H1 (cell line): ENCODE measurements at regions not wholly inside any gene's neighbourhood (a gene's known extent, or its start where the extent isn't known, plus 50 kb on each side); places are given as distances from the start of the nearest gene placed in this dataset.

Experiments used
- CTCF ChIA-PET: fragments of 300-600 bp; sonication (Branson Sonifier 250); formaldehyde crosslinking; loops from one replicate; lab custom pipeline; 2021; ENCODE audit not compliant: partially characterized antibody; lab: Charles Lee
- POLR2A ChIA-PET: fragments of 300-600 bp; sonication (Branson Sonifier 250); formaldehyde crosslinking; loops from one replicate; lab custom pipeline; 2021; ENCODE audit warnings: inconsistent platforms; ENCODE audit not compliant: partially characterized antibody; lab: Charles Lee
- DNase-seq, 2 experiments: peaks; one replicate each; pipeline versions ENCODE4 v3.0.0 to v3.0.0-alpha.2; 2010 to 2022; ENCODE audit warnings: low spot score in 2 of 2, low read depth in 1 of 2, mixed read lengths in 1 of 2
- FAIRE-seq: peaks from 2 replicates; lab custom pipeline; 2011; peaks lifted over from hg19 to GRCh38; lab: Jason Lieb, UNC
- H2AFZ ChIP-seq: 2 replicates; pipeline ENCODE4 v1.8.1; 2012; ENCODE audit warnings: low read length, inconsistent platforms
- H2AK5ac ChIP-seq: 2 replicates; pipeline ENCODE4 v1.6.1; 2013; ENCODE audit warnings: low read depth, low read length
- H2BK120ac ChIP-seq: replicated peaks from 2 replicates; pipeline ENCODE3; 2013; ENCODE audit warnings: low read depth, low read length, inconsistent platforms
- H2BK12ac ChIP-seq: 2 replicates; pipeline ENCODE4 v1.6.1; 2013; ENCODE audit warnings: low read depth, low read length
- H2BK15ac ChIP-seq: 2 replicates; pipeline ENCODE4 v1.6.1; 2013; ENCODE audit warnings: low read length
- H2BK20ac ChIP-seq: 2 replicates; pipeline ENCODE4 v1.6.1; 2013; ENCODE audit warnings: low read length
- H2BK5ac ChIP-seq: 2 replicates; pipeline ENCODE4 v1.6.1; 2013; ENCODE audit warnings: low read depth, low read length
- H3K14ac ChIP-seq: 2 replicates; pipeline ENCODE4 v1.6.1; 2013; ENCODE audit warnings: inconsistent platforms; ENCODE audit not compliant: insufficient read length
- H3K18ac ChIP-seq: 2 replicates; pipeline ENCODE4 v1.6.1; 2013; ENCODE audit warnings: low read length; ENCODE audit errors: extremely low read depth
- H3K23ac ChIP-seq: 2 replicates; pipeline ENCODE4 v1.6.1; 2013; ENCODE audit warnings: inconsistent platforms; ENCODE audit not compliant: insufficient read length
- H3K23me2 ChIP-seq: 2 replicates; pipeline ENCODE4 v1.6.1; 2013; ENCODE audit warnings: low read depth, low read length
- H3K27ac ChIP-seq: 2 replicates; pipeline ENCODE4 v1.6.1; 2011; ENCODE audit warnings: low read depth, low read length, inconsistent platforms
- H3K27me3 ChIP-seq, 4 experiments: replicated peaks in 1 of 4; 1 replicate in 1 of 4; 2 replicates in 3 of 4; pipeline versions ENCODE4 v1.6.1 to v1.8.1; 2011 to 2013; ENCODE audit warnings: low read length in 3 of 4, mild to moderate bottlenecking in 3 of 4, inconsistent platforms in 2 of 4, mixed read lengths in 2 of 4, moderate library complexity in 1 of 4; ENCODE audit not compliant: control insufficient read depth in 3 of 4, insufficient read depth in 3 of 4; ENCODE audit errors: extremely low read depth in 1 of 4
- H3K36me3 ChIP-seq, 4 experiments: 2 replicates each; pipeline versions ENCODE4 v1.6.1 to v1.8.1; 2011 to 2013; ENCODE audit warnings: mild to moderate bottlenecking in 4 of 4, low read length in 3 of 4, moderate library complexity in 2 of 4, control low read depth in 1 of 4, inconsistent platforms in 1 of 4; ENCODE audit not compliant: insufficient read depth in 4 of 4, control insufficient read depth in 2 of 4
- H3K4ac ChIP-seq: replicated peaks from 2 replicates; pipeline ENCODE3; 2013; ENCODE audit warnings: low read length, low read depth, mixed read lengths, inconsistent platforms; ENCODE audit not compliant: insufficient read length
- H3K4me1 ChIP-seq, 4 experiments: replicated peaks in 1 of 4; 1 replicate in 1 of 4; 2 replicates in 3 of 4; pipeline versions ENCODE4 v1.6.1 to v1.8.1; 2011 to 2013; ENCODE audit warnings: low read length in 3 of 4, inconsistent platforms in 2 of 4, mixed read lengths in 1 of 4; ENCODE audit not compliant: insufficient read depth in 4 of 4, control insufficient read depth in 3 of 4
- H3K4me2 ChIP-seq, 2 experiments: 2 replicates each; pipeline versions ENCODE4 v1.6.1 to v1.8.1; 2011 to 2013; ENCODE audit warnings: low read depth in 2 of 2, low read length in 2 of 2, control low read depth in 1 of 2, inconsistent platforms in 1 of 2, mild to moderate bottlenecking in 1 of 2; ENCODE audit not compliant: insufficient read depth in 1 of 2
- H3K4me3 ChIP-seq, 4 experiments: fragments of 200-600, 300-600 bp in 1 of 4; sonication (generic), shearing (Covaris generic), sonication (Bioruptor Twin) in 1 of 4; 2 replicates each; pipeline versions ENCODE4 v1.5.1 to v1.8.1; 2011 to 2016; ENCODE audit warnings: low read length in 4 of 4, low read depth in 3 of 4, control low read depth in 2 of 4, inconsistent platforms in 2 of 4, mild to moderate bottlenecking in 2 of 4, mixed read lengths in 1 of 4, moderate library complexity in 1 of 4; ENCODE audit not compliant: insufficient read depth in 2 of 4; ENCODE audit errors: extremely low read depth in 1 of 4
- H3K56ac ChIP-seq: replicated peaks from 2 replicates; pipeline ENCODE3; 2013; ENCODE audit warnings: low read depth, mild to moderate bottlenecking, mixed read lengths, low read length, inconsistent platforms; ENCODE audit not compliant: insufficient read length
- H3K79me1 ChIP-seq: 2 replicates; pipeline ENCODE4 v1.6.1; 2013; ENCODE audit warnings: low read depth, low read length, control low read depth
- H3K79me2 ChIP-seq, 2 experiments: 2 replicates each; pipeline versions ENCODE4 v1.6.1 to v1.8.1; 2012 to 2013; ENCODE audit warnings: low read length in 2 of 2, mild to moderate bottlenecking in 2 of 2, inconsistent platforms in 1 of 2; ENCODE audit not compliant: insufficient read depth in 2 of 2, control insufficient read depth in 1 of 2
- H3K9ac ChIP-seq, 4 experiments: replicated peaks in 1 of 4; 1 replicate in 1 of 4; 2 replicates in 3 of 4; pipeline versions ENCODE4 v1.6.1 to v1.8.1; 2011 to 2013; ENCODE audit warnings: low read depth in 3 of 4, low read length in 3 of 4, control low read depth in 2 of 4, mild to moderate bottlenecking in 2 of 4, moderate library complexity in 2 of 4, inconsistent platforms in 1 of 4; ENCODE audit errors: extremely low read depth in 1 of 4
- H3K9me3 ChIP-seq, 2 experiments: 2 replicates each; pipeline versions ENCODE4 v1.6.1 to v1.8.1; 2012 to 2013; ENCODE audit warnings: mild to moderate bottlenecking in 2 of 2, moderate library complexity in 2 of 2, control low read depth in 1 of 2, inconsistent platforms in 1 of 2, low read depth in 1 of 2, low read length in 1 of 2, mixed read lengths in 1 of 2; ENCODE audit not compliant: insufficient read depth in 2 of 2
- H4K20me1 ChIP-seq, 2 experiments: replicated peaks in 1 of 2; 2 replicates each; pipeline versions ENCODE3 to v1.8.1; 2011 to 2013; ENCODE audit warnings: inconsistent platforms in 2 of 2, low read length in 2 of 2, mild to moderate bottlenecking in 1 of 2; ENCODE audit not compliant: insufficient read depth in 2 of 2, control insufficient read depth in 1 of 2
- H4K5ac ChIP-seq: 2 replicates; pipeline ENCODE4 v1.6.1; 2013; ENCODE audit warnings: low read length, low read depth, mixed read lengths, inconsistent platforms; ENCODE audit not compliant: insufficient read length
- H4K8ac ChIP-seq: 2 replicates; pipeline ENCODE4 v1.8.0; 2013; ENCODE audit warnings: mild to moderate bottlenecking, moderate library complexity, low read length, inconsistent platforms; ENCODE audit not compliant: insufficient read depth; ENCODE audit errors: extremely low read depth
- H4K91ac ChIP-seq: replicated peaks from 2 replicates; pipeline ENCODE3; 2013; ENCODE audit warnings: low read length, mixed read lengths, inconsistent platforms; ENCODE audit not compliant: insufficient read length
- ATF2 ChIP-seq: IDR thresholded peaks from 2 replicates; pipeline ENCODE4 v1.6.1; 2012; ENCODE audit warnings: low read length, inconsistent platforms
- POLR2A ChIP-seq, 2 experiments: IDR thresholded peaks; 1 replicate in 1 of 2; 2 replicates in 1 of 2; pipeline ENCODE4 v1.6.1; 2011; ENCODE audit warnings: low read depth in 2 of 2, low read length in 2 of 2, mild to moderate bottlenecking in 2 of 2; ENCODE audit errors: control extremely low read depth in 1 of 2
- POU5F1 ChIP-seq: IDR thresholded peaks from 2 replicates; pipeline ENCODE4 v1.6.1; 2011; ENCODE audit warnings: low read depth, mild to moderate bottlenecking, low read length, moderate library complexity
- RAD21 ChIP-seq, 2 experiments: IDR thresholded peaks in 1 of 2; conservative IDR thresholded peaks in 1 of 2; 2 replicates each; pipeline ENCODE4 v1.6.1; 2011; ENCODE audit warnings: low read depth in 2 of 2, low read length in 2 of 2, improper control_type of control experiment in 1 of 2, inconsistent platforms in 1 of 2, mild to moderate bottlenecking in 1 of 2, moderate library complexity in 1 of 2
- TBP ChIP-seq: IDR thresholded peaks from 2 replicates; pipeline ENCODE4 v1.6.1; 2011; ENCODE audit warnings: low read depth, low read length, improper control_type of control experiment
- WGBS, 2 experiments: shearing (Covaris generic) in 1 of 2; methylation state at CpG; one replicate each; pipeline versions ENCODE4 v1.1.6 to v1.1.7; 2013 to 2015; ENCODE audit warnings: low lambda C conversion rate in 2 of 2, mixed read lengths in 2 of 2, inconsistent platforms in 1 of 2, low coverage in 1 of 2, missing lambda C conversion rate in 1 of 2; ENCODE audit not compliant: insufficient replicate concordance in 2 of 2, insufficient coverage in 1 of 2, insufficient read length in 1 of 2; ENCODE audit errors: extremely low coverage in 1 of 2, missing lambda C conversion rate in 1 of 2; 5-methylcytosine and 5-hydroxymethylcytosine counted together

GRCh38 chr4:137946453-137947174 lies 295.5 kb downstream of the SLC7A11 start:
- H2AFZ ChIP-seq, result no peak overlapping the region
- 93% methylated on average over 1 of the region's 1 CpG; no CpG with 5 or more reads in 1 of the 2 experiments for WGBS, 2 experiments
- no peak overlapping the region for H3K9ac ChIP-seq
- H3K36me3 ChIP-seq, result no peaks in the 10 kb centered on the region
- H3K27ac ChIP-seq, result no peak overlapping the region
- no peaks in the 10 kb centered on the region for H3K79me1 ChIP-seq
- ChIA-PET CTCF (no interaction called here), POLR2A (no interaction called here)
- H2BK12ac ChIP-seq, result no peak overlapping the region
- no peak overlapping the region for H2BK20ac ChIP-seq
- no peak overlapping the region for H4K91ac ChIP-seq
- no peak overlapping the region for H3K14ac ChIP-seq
- no peak overlapping the region for H2AK5ac ChIP-seq
- no peak overlapping the region for H2BK5ac ChIP-seq
- DNase-seq (no peak), FAIRE-seq (no peak)
- no peak overlapping the region for H4K8ac ChIP-seq
- no peak overlapping the region for H2BK15ac ChIP-seq
- H2BK120ac ChIP-seq, result no peak overlapping the region
- no peaks in the 10 kb centered on the region for H3K79me2 ChIP-seq
- H3K23ac ChIP-seq, result no peak overlapping the region
- no peaks in the 10 kb centered on the region for H4K20me1 ChIP-seq
- H3K4me2 ChIP-seq, result no peak overlapping the region
- no peaks in the 10 kb centered on the region for H3K23me2 ChIP-seq
- H3K18ac ChIP-seq, result no peak overlapping the region
- peaks cover 0 to 6% of the 10 kb centered on the region in 2 experiments; a peak in 1 of 4 replicates for H3K9me3 ChIP-seq
- H3K4ac ChIP-seq, result no peak overlapping the region
- no peak overlapping the region for H3K56ac ChIP-seq
- H3K4me3 ChIP-seq, result no peak overlapping the region
- H3K4me1 ChIP-seq, result no peaks in the 10 kb centered on the region
- H3K27me3 ChIP-seq, result no peaks in the 10 kb centered on the region
- no peak overlapping the region for H4K5ac ChIP-seq
- TF ChIP-seq RAD21 (IDR thresholded peaks at IDR 0.05 in 1 of 2, conservative IDR thresholded peaks at IDR 0.05 in 1 of 2; ENCODE audit: low read depth in 2 of 2, low read length in 2 of 2), result no peak
- no peak for TF ChIP-seq POU5F1
- TF ChIP-seq TBP, result no peak
- no peak for TF ChIP-seq ATF2
- no peak for TF ChIP-seq POLR2A (IDR thresholded peaks at IDR 0.05; ENCODE audit: control extremely low read depth in 1 of 2, low read depth in 2 of 2, low read length in 2 of 2)
